ENCODE measurements at regions not wholly inside any gene's neighbourhood (a gene's known extent, or its start where the extent isn't known, plus 50 kb on each side); places are given as distances from the start of the nearest gene placed in this dataset.

GRCh38 chr3:104126463-104126862 lies 1240.2 kb upstream of the ALCAM start:
- no peaks in the 10 kb centered on the region for H3K36me3 ChIP-seq

GRCh38 chr3:104126864-104127553 lies 1239.7 kb upstream of the ALCAM start:
- DNase-seq, result no peak
- intact Hi-C loops (cut with DNase I), result no loop called here
- no peaks in the 10 kb centered on the region for H3K9me3 ChIP-seq
- no peak overlapping the region for H3K27ac ChIP-seq
- H3K4me1 ChIP-seq, result no peaks in the 10 kb centered on the region
- no peak overlapping the region for H3K4me3 ChIP-seq (replicated peaks in 1 of 3)
- H3K27me3 ChIP-seq, result no peaks in the 10 kb centered on the region
- 89 to 96% methylated on average over 7 of the region's 7 CpGs for WGBS, 2 donors
- no peak for TF ChIP-seq POLR2A (IDR thresholded peaks at IDR 0.05)
- no peak for TF ChIP-seq CTCF (IDR thresholded peaks at IDR 0.05)
- H3K36me3 ChIP-seq, result no peaks in the 10 kb centered on the region

More at GRCh38 chr3:104126463-104126862, 1240.2 kb upstream of the ALCAM start:
- no peak overlapping the region for H3K27ac ChIP-seq
- no peaks in the 10 kb centered on the region for H3K27me3 ChIP-seq
- DNase-seq, result no peak
- WGBS, 2 donors, result 72 to 73% methylated on average over 2 to 4 of the region's 4 CpGs
- no peak overlapping the region for H3K4me3 ChIP-seq (replicated peaks in 1 of 3)
- H3K4me1 ChIP-seq, result no peaks in the 10 kb centered on the region
- TF ChIP-seq CTCF (IDR thresholded peaks at IDR 0.05), result no peak
- no peak for TF ChIP-seq POLR2A (IDR thresholded peaks at IDR 0.05)
- intact Hi-C loops (cut with DNase I), result no loop called here
- no peaks in the 10 kb centered on the region for H3K9me3 ChIP-seq

- no peak for DNase-seq
- no peak overlapping the region for H3K4me3 ChIP-seq (replicated peaks in 1 of 3)
- 91 to 98% methylated on average over 3 of the region's 3 CpGs for WGBS, 2 donors
- H3K4me1 ChIP-seq, result peaks cover 3 to 4% of the 10 kb centered on the region in 2 donors
- no peaks in the 10 kb centered on the region for H3K9me3 ChIP-seq
- TF ChIP-seq CTCF (IDR thresholded peaks at IDR 0.05), result no peak
- no peak for TF ChIP-seq POLR2A (IDR thresholded peaks at IDR 0.05)
- no peaks in the 10 kb centered on the region for H3K27me3 ChIP-seq
- intact Hi-C loops (cut with DNase I), result no loop called here
- no peak overlapping the region for H3K27ac ChIP-seq
- no peaks in the 10 kb centered on the region for H3K36me3 ChIP-seq
Measured at GRCh38 chr3:104127830-104128229, 1238.9 kb upstream of the ALCAM start.

GRCh38 chr3:104132566-104133403 lies 1233.9 kb upstream of the ALCAM start:
- WGBS, 2 donors, result 71 to 79% methylated on average over 2 of the region's 2 CpGs
- DNase-seq, result no peak
- intact Hi-C loops (cut with DNase I), result no loop called here
- Histone ChIP-seq H3K36me3 (no peaks in the 10 kb centered on the region), H3K4me1 (peaks cover 3 to 4% of the 10 kb centered on the region in 2 donors), H3K27ac (no peak overlapping the region), H3K27me3 (no peaks in the 10 kb centered on the region), H3K9me3 (no peaks in the 10 kb centered on the region), H3K4me3 (replicated peaks in 1 of 3) (no peak overlapping the region)
- TF ChIP-seq POLR2A (IDR thresholded peaks at IDR 0.05) (no peak), CTCF (IDR thresholded peaks at IDR 0.05) (no peak)

GRCh38 chr3:104133630-104134029 lies 1233.1 kb upstream of the ALCAM start:
- no peak overlapping the region for H3K4me3 ChIP-seq (replicated peaks in 1 of 3)
- TF ChIP-seq POLR2A (IDR thresholded peaks at IDR 0.05) (no peak), CTCF (IDR thresholded peaks at IDR 0.05) (no peak)
- peaks cover 3 to 4% of the 10 kb centered on the region in 2 donors for H3K4me1 ChIP-seq
- H3K27ac ChIP-seq, result no peak overlapping the region
- DNase-seq, result no peak
- no peaks in the 10 kb centered on the region for H3K36me3 ChIP-seq
- 86 to 88% methylated on average over 5 of the region's 5 CpGs for WGBS, 2 donors
- intact Hi-C loops (cut with DNase I), result no loop called here
- H3K9me3 ChIP-seq, result no peaks in the 10 kb centered on the region
- no peaks in the 10 kb centered on the region for H3K27me3 ChIP-seq
